NCI-H526 treated with DMSO at 0.1 percent for 48 hours (cell line): ENCODE measurements at regions not wholly inside any gene's neighbourhood (a gene's known extent, or its start where the extent isn't known, plus 50 kb on each side); places are given as distances from the start of the nearest gene placed in this dataset.
A peak's percentile ranks its signal among the peaks of the same experiment; 100 is the strongest.
"Not testable (repeated sequence)": the region's sequence is repeated elsewhere in the genome, so short reads cannot be mapped to it uniquely, and the experiment has no call there.

Source experiments
- DNase-seq: peaks from one replicate; lab custom pipeline; 2025; lab: John Stamatoyannopoulos, UW

DNA sequence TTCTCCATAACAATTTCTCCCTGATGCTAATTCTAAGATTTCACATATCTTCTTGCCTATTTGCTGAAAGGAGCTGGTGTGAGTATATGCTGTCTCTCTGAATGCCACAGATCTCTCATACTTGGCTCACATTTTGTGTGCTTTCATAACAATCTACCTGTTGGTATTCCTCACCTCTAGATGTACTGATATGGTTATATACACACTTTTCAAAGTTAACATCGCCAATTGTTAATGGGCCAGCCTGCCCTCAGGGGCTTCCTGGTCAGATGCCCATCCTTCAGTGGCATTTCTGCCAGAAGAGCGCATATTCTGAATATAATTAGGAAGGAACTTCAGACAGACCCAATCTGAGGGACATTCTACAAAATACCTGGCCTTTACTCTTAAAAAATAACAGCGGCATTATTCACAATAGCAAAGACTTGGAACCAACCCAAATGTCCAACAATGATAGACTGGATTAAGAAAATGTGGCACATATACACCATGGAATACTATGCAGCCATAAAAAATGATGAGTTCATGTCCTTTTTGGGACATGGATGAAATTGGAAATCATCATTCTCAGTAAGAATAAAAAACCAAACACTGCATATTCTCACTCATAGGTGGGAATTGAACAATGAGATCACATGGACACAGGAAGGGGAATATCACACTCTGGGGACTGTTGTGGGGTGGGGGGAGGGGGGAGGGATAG is 123.9 kb upstream of the FAT1 start:
- not testable (repeated sequence) for DNase-seq

DNA sequence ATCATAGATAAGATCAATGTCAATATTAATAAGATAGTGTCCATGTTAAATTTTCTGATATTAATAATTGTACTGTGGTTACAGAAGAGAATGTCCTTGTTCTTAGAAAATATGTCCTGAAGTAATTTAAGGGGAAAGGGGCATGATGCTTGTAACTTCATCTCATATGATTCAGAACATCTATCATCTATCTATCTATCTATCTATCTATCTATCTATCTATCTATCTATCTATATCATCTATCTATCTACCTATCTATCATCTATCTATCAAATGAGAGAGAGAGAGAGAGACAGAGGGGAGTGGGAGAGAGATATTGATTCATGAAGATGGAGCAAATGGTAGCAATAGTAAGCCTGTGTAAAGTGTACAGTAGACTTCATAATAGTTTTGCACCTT is 124.8 kb upstream of the FAT1 start:
- no peak for DNase-seq

DNA sequence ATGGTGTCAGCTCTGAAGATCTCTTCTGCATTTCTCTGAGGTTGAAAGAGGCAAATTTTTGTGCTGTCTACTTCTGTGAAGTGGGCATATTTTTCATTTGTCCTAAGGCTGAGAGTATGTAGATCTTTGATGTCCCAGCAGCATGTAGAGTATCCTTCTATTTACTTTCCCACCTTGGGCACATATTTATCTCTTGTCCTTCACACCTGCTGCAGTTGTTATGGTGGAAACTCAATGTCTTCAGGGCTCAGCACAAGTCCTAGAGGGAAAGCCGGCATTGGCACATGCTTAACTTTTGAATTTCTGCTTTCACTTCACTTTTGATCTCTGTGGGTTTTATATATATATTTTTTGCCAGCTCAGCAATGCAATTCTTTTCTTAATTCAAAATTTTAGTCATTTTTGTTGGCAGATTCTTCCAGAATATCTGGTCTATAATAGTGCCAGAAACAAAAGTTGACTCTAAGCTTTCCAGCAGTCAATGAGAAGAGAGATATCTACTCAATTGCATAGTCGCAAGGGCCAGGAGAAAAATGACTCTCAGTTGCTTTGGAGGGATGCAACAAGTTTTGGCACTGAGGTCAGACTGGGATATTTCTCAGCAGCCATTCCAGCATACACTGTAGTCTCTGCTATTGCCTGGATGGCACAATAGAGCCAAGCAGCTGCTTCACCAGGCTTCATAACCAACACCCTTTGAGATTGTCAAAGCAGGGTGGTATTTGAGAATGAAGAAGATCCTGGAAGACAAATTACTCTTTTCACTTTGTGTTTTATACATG is 127.8 kb upstream of the FAT1 start:
- no peak for DNase-seq

DNA sequence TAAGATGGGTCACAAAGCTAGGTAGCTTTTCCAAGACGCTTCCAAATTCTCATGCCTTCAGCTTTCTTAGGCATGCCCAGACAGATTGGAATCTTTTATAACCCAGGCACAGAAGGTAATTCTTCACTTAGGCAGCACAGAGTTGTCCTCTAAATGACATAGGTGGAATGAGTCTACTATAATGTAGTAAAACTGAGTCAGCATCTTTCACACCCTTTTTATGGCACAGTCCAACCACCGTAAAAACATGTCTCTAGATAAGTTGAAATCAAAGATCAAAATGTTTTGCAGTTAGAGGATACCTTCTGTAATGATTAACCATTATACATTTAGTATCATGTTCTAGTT is 128.4 kb upstream of the FAT1 start:
- DNase-seq = no peak

DNA sequence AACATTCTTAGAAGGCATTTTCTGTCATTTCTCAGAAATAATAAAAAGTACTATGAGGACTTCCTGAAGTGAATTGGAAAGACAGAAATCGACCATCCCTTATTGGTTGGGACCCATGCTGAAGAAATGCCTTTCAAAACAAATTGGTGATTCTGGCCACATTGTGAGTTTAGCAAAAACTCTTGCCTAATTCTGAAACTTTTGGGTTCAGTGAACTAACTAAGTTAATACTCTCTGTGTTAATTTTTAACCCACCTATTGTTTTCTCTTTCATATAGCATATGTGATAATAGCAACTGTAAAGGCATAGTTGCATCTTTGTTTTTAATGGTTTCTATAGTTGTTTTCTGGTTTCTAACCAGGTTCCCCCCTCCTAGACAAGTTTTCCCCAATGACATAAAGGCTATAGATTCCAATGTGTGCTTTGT is 129.3 kb upstream of the FAT1 start:
- no peak for DNase-seq

DNA sequence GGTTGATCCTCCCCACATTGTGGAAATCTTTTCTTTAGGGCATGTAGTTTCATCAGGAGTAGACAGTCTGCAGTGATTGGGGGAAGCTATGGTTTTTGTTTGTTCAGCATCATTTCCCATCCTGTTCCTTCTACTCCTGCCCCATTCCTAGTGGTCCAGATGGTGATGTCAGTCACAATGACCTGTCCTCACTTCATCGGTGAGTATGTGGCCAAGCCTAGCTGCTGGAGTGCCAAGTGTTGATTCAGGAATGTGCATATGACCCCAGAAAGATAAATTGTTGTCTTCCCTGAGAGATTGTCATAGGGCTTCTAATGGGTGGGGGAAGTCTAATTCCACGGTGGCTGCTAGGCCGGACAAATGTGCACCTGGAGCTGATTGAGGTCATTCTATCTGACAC is 130.6 kb upstream of the FAT1 start:
- DNase-seq = no peak

DNA sequence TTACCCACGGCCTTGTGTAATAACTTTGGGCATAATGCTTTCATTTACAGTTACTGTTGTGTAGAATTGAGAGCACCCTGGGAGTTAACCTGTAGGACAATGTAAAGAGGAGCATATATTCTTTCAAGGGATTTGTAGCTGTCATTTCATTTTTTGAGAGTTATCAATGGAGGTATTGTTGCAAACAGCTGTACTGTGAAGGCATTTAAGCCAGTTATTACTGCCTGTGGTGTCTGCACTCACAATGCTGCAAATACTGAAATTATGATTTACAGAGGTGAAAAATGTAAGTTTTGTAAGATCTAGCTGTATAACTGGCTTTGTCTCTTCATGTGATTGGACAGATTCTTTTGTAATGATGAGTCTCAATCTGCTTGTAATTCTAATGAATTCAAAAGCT is 131.5 kb upstream of the FAT1 start:
- no peak for DNase-seq

DNA sequence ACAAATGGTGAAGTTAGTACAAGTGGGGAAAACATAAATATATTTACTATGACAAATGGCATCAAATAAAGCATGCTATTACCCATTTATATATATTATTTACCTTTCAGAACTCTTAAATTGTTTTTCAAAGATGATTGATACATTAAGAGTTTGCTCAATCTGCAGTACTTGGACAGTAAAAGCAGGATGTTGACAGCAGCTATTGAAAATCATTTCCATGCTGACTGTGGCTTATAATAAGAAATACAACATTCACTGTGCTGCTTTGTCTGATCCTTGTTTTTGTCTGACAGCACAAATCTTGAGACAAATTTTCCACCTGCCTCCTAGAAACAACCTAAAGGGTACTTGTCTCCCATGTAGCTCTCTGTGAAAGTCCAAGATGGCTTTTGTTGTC is 134.1 kb upstream of the FAT1 start:
- DNase-seq = no peak

DNA sequence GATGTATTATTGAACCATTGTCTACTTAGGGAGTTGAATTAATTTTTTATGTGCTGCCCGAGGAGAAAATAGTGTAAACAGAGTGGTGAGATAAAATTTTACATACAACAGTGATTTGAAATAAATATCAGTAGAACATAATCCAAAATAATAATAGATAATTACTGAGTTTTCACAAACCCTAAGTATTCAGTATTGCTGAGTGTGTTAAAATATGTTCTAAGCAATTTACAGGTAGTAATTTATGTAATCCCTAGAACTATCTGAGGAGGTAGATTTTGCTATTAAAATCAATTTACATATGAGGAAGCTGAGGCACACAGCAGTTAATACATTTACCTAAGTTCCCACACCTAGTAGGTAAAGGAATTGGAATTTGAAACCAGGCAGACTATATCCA is 134.7 kb upstream of the FAT1 start:
- DNase-seq = no peak

DNA sequence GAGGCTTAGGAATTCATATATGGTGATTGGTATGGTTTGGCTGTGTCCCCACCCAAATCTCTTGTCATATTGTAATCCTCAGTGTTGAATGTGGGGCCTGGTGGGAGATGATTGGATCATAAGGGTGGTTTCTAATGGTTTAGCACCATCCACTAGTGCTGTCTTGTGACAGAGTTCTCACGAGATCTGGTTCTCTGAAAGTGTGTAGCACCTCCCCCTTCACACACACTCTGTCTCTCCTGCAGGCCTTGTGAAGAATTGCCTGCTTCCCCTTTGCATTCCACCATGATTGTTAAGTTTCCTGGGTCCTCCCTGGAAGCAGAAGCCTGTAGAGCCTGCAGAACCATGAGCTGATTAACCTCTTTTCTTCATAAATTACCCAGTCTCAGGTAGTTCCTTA is 135.8 kb upstream of the FAT1 start:
- DNase-seq = no peak

DNA sequence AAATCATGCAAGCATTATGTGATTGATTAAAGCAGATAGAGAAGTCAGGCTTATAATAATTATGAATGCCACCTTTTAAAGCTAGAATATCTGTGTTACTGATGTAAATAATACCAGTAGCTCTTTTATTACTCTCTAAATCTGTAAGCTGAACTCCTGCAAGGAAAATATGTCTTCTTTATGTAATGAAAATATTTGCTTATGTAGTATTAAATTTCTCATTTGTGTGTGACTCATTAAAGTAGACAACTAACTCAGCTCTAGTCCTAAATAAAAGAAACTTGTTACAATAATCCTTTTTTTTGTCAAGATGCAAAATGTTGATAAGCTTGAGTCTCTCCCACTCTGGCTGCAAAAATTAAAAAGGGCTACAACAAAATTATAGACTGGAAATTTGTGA is 137.7 kb upstream of the FAT1 start:
- DNase-seq = peak; percentile 2

DNA sequence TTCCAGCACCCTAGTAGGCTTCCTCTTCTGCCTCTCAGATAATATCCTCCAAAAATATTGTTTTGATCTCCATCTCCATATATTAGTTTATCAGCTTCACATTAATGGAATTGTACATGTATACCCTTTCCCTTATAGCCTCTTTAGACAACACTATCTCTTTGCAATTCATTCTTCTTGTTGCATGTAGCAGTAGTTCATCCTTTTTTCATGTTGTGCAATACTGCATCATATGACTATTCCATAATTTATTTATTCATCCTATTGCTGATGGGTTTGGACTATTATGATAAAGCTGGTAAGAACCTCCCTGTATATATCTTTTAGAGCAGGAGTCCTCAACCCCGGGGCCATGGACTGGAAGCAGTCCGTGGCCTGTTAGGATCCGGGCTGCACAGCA is 148.2 kb upstream of the FAT1 start:
- no peak for DNase-seq

DNA sequence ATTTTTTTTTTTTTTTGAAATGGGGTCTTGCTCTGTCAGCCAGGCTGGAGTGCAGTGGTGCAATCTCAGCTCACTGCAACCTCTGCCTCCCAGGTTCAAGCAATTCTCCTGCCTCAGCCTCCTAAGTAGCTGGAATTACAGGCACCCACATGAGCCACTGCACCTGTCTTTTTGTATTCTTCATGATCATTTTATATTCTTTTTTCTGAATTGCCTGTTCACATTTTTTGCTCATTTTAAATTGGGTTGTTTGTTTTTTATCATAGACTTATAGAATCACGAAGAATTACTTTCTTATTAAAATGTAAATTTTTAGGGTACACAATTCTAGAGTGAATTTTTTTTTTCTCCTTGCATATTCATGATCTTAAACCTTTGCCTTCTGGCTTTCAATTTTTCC is 149.4 kb upstream of the FAT1 start:
- DNase-seq = not testable (repeated sequence)

DNA sequence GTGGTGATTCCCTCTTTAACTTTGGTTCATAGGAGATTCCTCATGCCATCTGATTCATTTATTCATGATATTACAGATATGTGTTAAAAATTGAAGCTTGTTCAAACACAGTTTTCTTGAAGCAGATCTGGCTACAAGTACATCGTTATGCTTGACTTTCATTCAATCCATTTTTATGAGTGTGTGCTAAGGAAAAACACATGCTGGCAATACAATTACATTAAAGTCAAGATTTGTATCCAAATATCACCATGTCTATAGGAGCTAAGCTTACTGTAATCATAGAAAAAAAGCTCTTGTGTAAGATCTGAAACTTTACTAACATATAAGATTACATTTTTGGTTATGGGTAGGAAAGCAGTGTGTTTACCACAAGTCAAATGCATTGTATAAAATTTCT is 151.8 kb upstream of the FAT1 start:
- no peak for DNase-seq

DNA sequence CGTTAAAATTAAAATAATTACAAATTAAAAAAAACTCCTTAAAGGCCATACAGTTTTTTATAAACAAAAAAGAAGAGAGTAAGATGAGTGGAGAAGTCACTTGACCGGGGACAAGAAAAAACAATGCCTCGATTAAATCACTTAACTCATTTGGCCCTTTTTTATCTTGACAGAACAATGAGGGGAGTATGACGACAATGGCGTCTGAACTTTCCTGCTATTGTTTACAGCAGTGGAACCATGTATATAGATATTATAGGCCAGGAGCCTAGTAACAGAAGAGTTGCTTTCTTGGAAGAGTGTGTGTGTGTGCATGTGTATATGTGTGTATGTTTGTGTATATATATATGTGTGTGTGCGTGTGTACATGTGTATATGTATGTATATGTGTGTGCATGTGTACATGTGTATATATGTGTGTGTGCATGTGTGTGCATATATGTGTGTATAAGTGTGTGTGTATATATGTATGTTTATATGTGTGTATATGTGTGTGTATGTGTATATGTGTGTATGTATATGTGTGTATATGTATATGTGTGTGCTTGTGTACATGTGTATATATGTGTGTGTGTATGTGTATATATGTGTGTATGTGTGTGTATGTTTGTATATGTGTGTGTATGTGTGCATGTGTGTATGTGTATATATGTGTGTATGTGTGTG is 153.4 kb upstream of the FAT1 start:
- no peak for DNase-seq

DNA sequence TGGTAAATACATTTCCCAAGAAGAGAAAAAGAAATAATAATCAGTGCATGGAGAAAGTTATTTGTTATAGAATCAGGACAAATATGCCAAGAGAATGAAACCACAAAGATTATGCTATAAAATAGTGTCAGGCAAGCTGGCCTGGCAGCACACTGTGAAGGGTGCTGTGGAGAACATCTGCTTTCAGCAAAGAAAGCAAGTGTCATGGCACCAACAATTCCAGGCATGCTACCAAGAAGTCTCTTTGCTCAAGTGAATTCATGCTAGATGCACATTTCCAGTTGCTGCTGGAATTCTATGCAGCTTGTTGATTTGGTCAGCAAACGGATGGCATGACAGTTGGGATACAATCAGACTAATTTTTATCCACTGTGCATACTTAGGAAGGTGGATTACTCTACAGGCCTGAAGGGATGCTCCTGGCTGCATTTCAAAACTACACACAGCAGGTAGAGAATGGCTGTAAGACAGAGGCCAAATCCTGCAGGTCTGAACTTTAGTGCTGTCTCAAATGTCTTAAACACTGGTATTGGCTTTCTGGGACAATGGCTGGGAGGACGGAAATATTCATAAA is 154.6 kb upstream of the FAT1 start:
- no peak for DNase-seq

DNA sequence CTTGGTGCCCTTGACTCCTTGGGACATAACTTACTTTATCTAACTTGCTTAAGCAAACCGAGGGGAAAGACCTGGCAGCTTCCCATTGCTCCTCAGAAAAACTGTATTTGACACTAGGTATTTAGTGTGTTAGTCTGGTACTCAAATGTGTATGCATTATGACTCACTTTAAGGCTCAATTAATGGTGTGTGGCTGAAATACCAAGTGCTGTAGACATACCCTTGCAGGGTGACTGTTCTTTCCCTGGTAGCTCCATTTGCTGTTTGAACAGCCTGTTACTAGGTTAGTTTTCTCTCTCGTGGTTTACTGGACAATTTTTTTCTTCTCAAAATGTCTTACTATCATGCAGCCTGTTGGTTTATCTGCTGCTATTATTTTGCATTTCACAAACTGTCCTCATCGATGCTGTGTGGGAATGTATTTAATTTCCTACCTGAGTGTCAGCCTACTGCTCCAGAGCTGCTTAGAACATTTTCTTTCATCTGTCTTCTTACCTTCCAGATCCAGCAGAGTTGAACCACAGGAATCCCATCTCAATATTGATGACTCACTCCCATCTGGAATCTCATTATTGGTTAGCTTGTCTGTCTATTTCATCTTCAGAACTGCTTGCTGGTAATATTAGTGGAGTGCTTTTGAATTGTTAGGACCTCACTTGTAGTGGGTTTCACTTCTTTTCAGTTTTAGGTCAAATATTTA is 158.0 kb upstream of the FAT1 start:
- no peak for DNase-seq

DNA sequence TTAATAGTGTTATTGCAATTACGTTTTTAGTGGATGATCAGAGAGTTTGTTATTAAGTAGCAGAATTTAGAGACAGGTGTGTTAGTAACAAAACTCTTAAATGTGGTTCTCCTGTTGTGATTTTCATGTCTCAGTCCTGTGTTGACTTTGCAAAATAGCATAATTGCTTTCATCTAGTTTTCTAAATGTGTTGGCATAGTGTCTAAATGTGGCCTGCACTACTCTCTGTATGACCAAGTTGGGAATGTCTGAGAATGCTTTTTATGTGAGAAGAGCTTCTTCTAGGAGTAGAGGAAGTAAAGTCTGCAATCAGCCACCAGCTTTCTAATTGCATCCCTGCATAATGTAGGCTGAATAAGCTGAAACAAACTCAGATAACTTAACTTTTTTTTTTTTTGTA is 158.6 kb upstream of the FAT1 start:
- DNase-seq = no peak

DNA sequence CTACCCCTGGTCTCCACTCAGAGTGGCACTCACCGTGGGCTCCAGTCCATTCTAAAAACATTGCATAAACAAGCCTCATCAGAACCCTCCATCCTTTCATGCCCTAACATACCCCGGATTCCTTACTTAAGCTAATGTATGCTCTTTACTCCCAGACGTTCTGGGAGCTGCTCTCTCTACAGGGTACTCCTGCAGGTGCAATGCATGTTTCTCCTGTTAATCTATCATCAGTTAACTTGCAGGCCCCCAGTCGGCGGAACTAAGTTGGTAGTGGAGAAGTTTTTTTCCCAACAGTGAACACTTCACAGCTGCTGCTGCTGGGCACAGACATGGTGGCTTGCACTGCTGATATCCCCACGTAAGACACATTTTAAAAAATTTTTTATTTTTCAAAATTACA is 161.6 kb upstream of the FAT1 start:
- DNase-seq = no peak

DNA sequence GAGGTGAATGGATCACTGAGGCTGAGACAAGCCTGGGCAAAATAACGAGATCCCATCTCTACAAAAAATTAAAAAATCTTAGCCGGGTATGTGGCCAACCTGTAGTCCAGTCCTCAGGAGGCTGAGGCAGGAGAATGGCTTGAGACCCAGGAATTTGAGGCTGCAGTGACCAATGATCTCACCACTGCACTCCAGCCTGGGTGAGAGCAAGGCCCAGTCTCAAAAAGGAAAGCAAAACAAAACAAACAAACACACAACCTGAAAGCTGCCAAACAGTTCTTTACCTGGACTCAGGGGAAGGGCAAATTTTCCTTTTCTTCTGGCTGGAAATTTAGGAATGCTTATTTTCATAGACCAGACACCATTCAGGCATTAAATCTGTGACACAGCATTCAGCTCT is 163.1 kb upstream of the FAT1 start:
- DNase-seq = no peak

DNA sequence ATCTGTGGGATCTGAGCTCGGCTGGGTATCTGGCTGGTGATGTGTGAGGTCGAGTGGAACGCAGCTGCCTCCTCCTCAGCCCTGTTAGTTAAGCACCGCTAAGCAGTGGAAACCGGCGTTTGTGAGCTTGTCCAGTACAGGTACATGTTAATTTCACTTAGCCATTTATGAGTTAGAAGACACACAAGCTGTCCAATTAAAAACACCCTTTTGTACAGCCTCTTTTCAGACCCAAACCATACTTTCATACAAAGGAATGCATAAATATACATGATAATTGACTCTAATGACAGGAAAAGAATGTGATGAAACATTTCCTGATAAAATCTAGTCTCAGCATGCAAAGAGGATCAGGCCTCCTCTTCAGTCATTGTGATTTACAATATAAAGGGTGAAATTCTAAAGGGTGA is 163.6 kb upstream of the FAT1 start:
- no peak for DNase-seq

DNA sequence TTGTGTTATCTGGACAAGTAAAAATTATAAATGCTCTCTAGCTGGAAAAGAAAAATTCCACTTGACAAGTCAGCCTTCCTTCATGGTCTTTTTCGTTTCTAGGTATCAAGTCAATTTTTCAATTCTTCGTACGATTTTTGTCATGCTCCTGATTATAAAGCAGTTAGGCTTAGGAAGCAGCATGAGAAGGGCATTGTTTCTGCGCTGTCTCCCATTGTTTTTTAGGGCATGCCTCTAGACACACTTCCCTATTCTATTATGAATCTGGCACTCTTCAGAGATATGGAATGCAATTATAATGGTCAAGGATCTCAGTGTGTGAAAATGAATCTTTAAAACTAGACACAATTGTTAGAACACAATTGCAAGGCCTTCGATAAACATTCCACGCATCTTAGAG is 164.1 kb upstream of the FAT1 start:
- DNase-seq = no peak
